ENCODE measurements at regions not wholly inside any gene's neighbourhood (a gene's known extent, or its start where the extent isn't known, plus 50 kb on each side); places are given as distances from the start of the nearest gene placed in this dataset.

- no peak for TF ChIP-seq MECOM (CRISPR knock-in tag; IDR thresholded peaks at IDR 0.05)
- no peak for TF ChIP-seq TAF9B (IDR thresholded peaks at IDR 0.05; ENCODE audit: partially characterized antibody)
- TF ChIP-seq ZNF740 (CRISPR knock-in tag; IDR thresholded peaks at IDR 0.05) = no peak
- TF ChIP-seq ZNF740 (tag; IDR thresholded peaks at IDR 0.05) = no peak
- no peak for TF ChIP-seq PHF21A (IDR thresholded peaks at IDR 0.05; ENCODE audit: borderline replicate concordance, low read depth)
- TF ChIP-seq MAFG (tag; conservative IDR thresholded peaks at IDR 0.05) = no peak
- TF ChIP-seq HBP1 (CRISPR knock-in tag; IDR thresholded peaks at IDR 0.05) = no peak
- peak in 1 of 2 experiments; percentile 92 for TF ChIP-seq AFF1 (IDR thresholded peaks at IDR 0.05; ENCODE audit: low read depth in 1 of 2, partially characterized antibody in 2 of 2)
- H3K9ac ChIP-seq (ENCODE audit: insufficient read depth in 1 of 2, low read depth in 2 of 2, low read length in 2 of 2) = no peak overlapping the region
- H3K4me3 ChIP-seq = no peak overlapping the region
- POLR2A ChIA-PET = no interaction called here
- no peaks in the 10 kb centered on the region for H3K9me1 ChIP-seq (ENCODE audit: control insufficient read depth, insufficient read depth, low read length)
- BruUV-seq (replicated peaks) = no TSS peak
- H3K27me3 ChIP-seq (ENCODE audit: control insufficient read depth in 2 of 2, insufficient read depth in 2 of 2, low read length in 2 of 2) = no peaks in the 10 kb centered on the region
- H3K4me2 ChIP-seq (ENCODE audit: insufficient read depth, low read length) = no peak overlapping the region
- CTCF ChIA-PET (ENCODE audit: low intra/inter-chr PET ratio) = no interaction called here
- intact Hi-C loops (cut with micrococcal nuclease) (no loop called here), in situ Hi-C loops (cut with MboI) (no loop called here)
- H3K9me3 ChIP-seq (replicated peaks; ENCODE audit: control insufficient read depth, insufficient read depth, low read depth, low read length) = peaks cover 7% of the 10 kb centered on the region
- no peak overlapping the region for H2AFZ ChIP-seq (ENCODE audit: low read depth, low read length)
- ATAC-seq = no peak
- no peak for FAIRE-seq
- no peaks in the 10 kb centered on the region for H3K4me1 ChIP-seq (replicated peaks in 1 of 2; ENCODE audit: control insufficient read depth in 2 of 2, insufficient read depth in 2 of 2, low read length in 2 of 2)
- no peaks in the 10 kb centered on the region for H3K79me2 ChIP-seq (ENCODE audit: control insufficient read depth, insufficient read depth, low read length)
- no peaks in the 10 kb centered on the region for H3K36me3 ChIP-seq (ENCODE audit: control insufficient read depth, insufficient read depth, low read length)
- no peak overlapping the region for H3K27ac ChIP-seq (ENCODE audit: extremely low read depth, low read depth, low read length)
- DNase-seq (ENCODE audit: extremely low read depth in 1 of 4, low spot score in 3 of 4) = no peak
- no peaks in the 10 kb centered on the region for H4K20me1 ChIP-seq (replicated peaks; ENCODE audit: control insufficient read depth, insufficient read depth, low read length)
Observed at GRCh38 chr5:32859211-32859641, 148.1 kb downstream of the NPR3 start.
